Mesendoderm (in vitro differentiated cells): ENCODE measurements at regions not wholly inside any gene's neighbourhood (a gene's known extent, or its start where the extent isn't known, plus 50 kb on each side); places are given as distances from the start of the nearest gene placed in this dataset.
"Not testable (repeated sequence)": the region's sequence is repeated elsewhere in the genome, so short reads cannot be mapped to it uniquely, and the experiment has no call there.

ENCODE experiments used
- DNase-seq: peaks from one replicate; pipeline ENCODE4 v3.0.0; 2013
- H2AK5ac ChIP-seq: 2 replicates; pipeline ENCODE4 v1.6.1; 2013; ENCODE audit warnings: low read length, inconsistent platforms
- H2BK120ac ChIP-seq: 2 replicates; pipeline ENCODE4 v1.6.1; 2013; ENCODE audit warnings: low read depth, mild to moderate bottlenecking, low read length, moderate library complexity, mixed read lengths
- H2BK15ac ChIP-seq: replicated peaks from 2 replicates; pipeline ENCODE4 v1.6.1; 2013; ENCODE audit warnings: low read depth, mild to moderate bottlenecking, moderate library complexity
- H2BK5ac ChIP-seq: 2 replicates; pipeline ENCODE4 v1.6.1; 2013; ENCODE audit warnings: low read length, inconsistent platforms
- H3K18ac ChIP-seq: 2 replicates; pipeline ENCODE4 v1.6.1; 2013; ENCODE audit warnings: mild to moderate bottlenecking, low read length, mixed read lengths
- H3K23ac ChIP-seq: one replicate; pipeline ENCODE4 v1.6.1; 2013; ENCODE audit warnings: low read length
- H3K27ac ChIP-seq: 2 replicates; pipeline ENCODE4 v1.5.1; 2013; ENCODE audit warnings: low read depth, mild to moderate bottlenecking, inconsistent platforms, low read length, moderate library complexity
- H3K27me3 ChIP-seq: 2 replicates; pipeline ENCODE4 v1.6.1; 2013; ENCODE audit warnings: low read length, control low read depth, mild to moderate bottlenecking, inconsistent platforms; ENCODE audit not compliant: insufficient read depth, poor library complexity
- H3K36me3 ChIP-seq: 2 replicates; pipeline ENCODE4 v1.6.1; 2013; ENCODE audit warnings: low read length, inconsistent platforms; ENCODE audit not compliant: control insufficient read depth, insufficient read depth
- H3K4ac ChIP-seq: one replicate; pipeline ENCODE4 v1.6.1; 2013; ENCODE audit warnings: low read depth, mild to moderate bottlenecking, low read length, moderate library complexity
- H3K4me1 ChIP-seq: 2 replicates; pipeline ENCODE4 v1.6.1; 2013; ENCODE audit warnings: low read depth, low read length, inconsistent platforms; ENCODE audit not compliant: control insufficient read depth
- H3K4me2 ChIP-seq: 2 replicates; pipeline ENCODE4 v1.6.1; 2013; ENCODE audit warnings: low read length
- H3K4me3 ChIP-seq: 2 replicates; pipeline ENCODE4 v1.5.1; 2013; ENCODE audit warnings: mild to moderate bottlenecking, low read length
- H3K56ac ChIP-seq: one replicate; pipeline ENCODE4 v1.6.1; 2013; ENCODE audit warnings: low read length
- H3K79me1 ChIP-seq: 2 replicates; pipeline ENCODE4 v1.6.1; 2013; ENCODE audit warnings: low read length, inconsistent platforms
- H3K79me2 ChIP-seq: 2 replicates; pipeline ENCODE4 v1.6.1; 2013; ENCODE audit warnings: mild to moderate bottlenecking, low read length; ENCODE audit not compliant: control insufficient read depth, insufficient read depth
- H3K9ac ChIP-seq: 2 replicates; pipeline ENCODE4 v1.6.1; 2013; ENCODE audit warnings: low read length, inconsistent platforms
- H4K5ac ChIP-seq: one replicate; pipeline ENCODE4 v1.6.1; 2013; ENCODE audit warnings: low read length
- H4K8ac ChIP-seq: one replicate; pipeline ENCODE4 v1.6.1; 2013; ENCODE audit warnings: low read depth, mild to moderate bottlenecking, control low read depth, low read length, moderate library complexity
- WGBS: extraction: QIAGEN DNeasy Blood & Tissue Kit; methylation state at CpG from one replicate; pipeline ENCODE4 v1.1.7; 2013; ENCODE audit warnings: low lambda C conversion rate, missing lambda C conversion rate; ENCODE audit not compliant: insufficient coverage; ENCODE audit errors: extremely low coverage; 5-methylcytosine and 5-hydroxymethylcytosine counted together

DNA sequence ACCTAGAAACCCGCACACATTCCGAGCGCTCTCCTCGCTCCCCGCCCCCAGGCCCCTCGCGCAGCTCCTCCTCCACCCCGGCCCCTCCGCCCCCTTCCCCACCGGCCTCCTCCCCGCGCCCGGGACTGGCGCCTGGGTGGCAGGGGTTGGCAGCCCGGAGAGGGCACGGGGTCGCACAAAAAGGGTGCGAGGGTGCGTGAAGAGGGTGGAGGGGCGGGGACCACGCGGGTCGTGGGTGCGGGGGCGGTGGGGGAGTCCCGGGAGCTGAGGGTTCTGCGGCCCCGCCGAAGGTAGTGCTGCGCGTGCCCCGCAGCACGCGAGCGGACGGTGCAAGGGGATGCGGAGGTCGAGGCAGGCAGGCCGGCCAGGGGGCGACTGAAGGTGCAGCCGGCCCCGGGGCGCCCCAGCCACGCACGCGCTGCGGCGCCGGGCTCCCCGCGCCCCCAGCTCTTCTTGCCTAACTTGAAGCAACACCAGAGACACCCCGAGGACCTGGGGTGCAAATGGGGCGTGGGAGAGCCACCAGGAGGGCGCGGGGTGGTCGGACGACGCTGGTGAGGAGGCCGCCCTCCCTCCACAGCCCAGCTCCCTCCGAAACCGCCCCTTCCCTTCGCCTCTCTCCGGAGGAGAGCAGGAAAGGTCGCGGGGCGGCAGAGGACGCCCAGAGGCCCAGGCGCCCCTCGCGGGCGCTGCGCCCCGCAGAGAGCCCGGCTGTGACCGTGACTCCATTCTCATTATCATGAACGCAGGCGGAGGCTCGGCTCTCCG lies 174.7 kb downstream of the ATP6V0E2 start:
- not testable (repeated sequence) for H3K36me3 ChIP-seq, H3K27me3 ChIP-seq, H3K79me2 ChIP-seq, H3K23ac ChIP-seq, H3K4ac ChIP-seq, H2BK5ac ChIP-seq, H2AK5ac ChIP-seq, H2BK120ac ChIP-seq, H3K79me1 ChIP-seq, H3K4me3 ChIP-seq, H2BK15ac ChIP-seq, H4K8ac ChIP-seq, H3K27ac ChIP-seq, H3K4me2 ChIP-seq, H4K5ac ChIP-seq, H3K18ac ChIP-seq, H3K4me1 ChIP-seq
- H3K9ac ChIP-seq = peak overlapping the region; percentile 3
- H3K56ac ChIP-seq = peak overlapping the region; percentile 8
- WGBS = no CpG with 5 or more reads among the region's 79 CpGs
- DNase-seq = peak; percentile 54

DNA sequence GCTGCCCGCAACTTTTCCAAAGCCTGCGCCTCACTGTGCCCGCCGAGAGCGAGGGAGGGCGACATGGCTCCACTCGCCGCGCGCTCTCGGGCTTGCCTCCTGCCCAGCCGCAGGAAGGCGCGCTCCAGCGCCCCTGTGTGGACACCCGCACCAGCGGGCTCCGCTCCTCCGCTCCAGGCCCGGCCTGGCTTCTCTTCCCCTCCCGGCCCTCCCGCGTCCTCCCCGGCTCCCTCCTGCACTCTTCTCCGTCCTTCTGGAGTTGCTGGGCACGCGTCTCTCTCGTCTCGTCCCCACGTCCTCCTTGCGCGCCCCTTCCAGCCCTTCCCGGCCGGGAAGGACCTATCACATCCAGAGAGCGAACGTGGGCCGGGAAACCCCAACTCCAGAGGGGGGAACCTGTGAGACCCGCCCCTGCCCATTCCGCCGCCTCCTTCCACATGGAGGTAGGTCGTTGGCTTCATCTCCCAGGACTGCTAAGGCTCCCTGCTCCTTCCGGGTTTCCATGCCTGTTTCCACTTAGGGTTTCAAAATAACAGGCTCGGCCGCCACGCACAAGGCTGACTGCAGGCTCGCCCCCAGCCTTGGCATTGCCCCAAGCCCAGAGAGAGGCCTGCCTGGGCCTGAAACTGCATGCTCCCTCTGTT lies 175.4 kb downstream of the ATP6V0E2 start:
- H3K23ac ChIP-seq, H3K79me1 ChIP-seq, H3K4ac ChIP-seq, H3K27me3 ChIP-seq, H3K27ac ChIP-seq, H2BK15ac ChIP-seq, H2BK5ac ChIP-seq, H4K8ac ChIP-seq, H3K4me1 ChIP-seq, H3K36me3 ChIP-seq, H3K18ac ChIP-seq, H2BK120ac ChIP-seq, H4K5ac ChIP-seq, H3K79me2 ChIP-seq, H3K4me3 ChIP-seq, H2AK5ac ChIP-seq: not testable (repeated sequence)
- no CpG with 5 or more reads among the region's 46 CpGs for WGBS
- H3K56ac ChIP-seq = peak overlapping the region; percentile 82
- H3K4me2 ChIP-seq = peak overlapping the region; percentile 23
- H3K9ac ChIP-seq = peak overlapping the region; percentile 53
- DNase-seq = peak; percentile 68

DNA sequence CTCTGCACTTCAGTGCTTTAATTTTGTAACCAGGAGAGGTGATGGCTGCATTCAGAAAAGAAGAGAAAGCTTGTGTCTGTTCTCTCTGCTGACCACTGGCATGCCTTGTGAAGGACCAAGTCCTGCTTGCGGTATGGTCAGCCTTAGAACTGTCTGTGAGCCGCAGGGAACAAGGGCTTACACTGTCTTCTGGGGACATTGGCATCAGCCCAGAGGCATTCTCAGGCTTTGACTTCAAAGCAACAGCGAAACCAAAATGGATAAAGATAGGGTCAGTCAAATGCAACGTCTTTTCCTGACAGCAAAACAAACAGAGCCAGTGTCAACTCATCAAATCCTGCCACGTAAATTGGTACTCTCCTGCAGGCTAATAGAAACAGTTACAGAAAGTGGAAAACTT lies 179.6 kb downstream of the ATP6V0E2 start:
- H3K9ac ChIP-seq, H3K4me2 ChIP-seq, H3K4ac ChIP-seq, H3K18ac ChIP-seq, DNase-seq, H3K36me3 ChIP-seq, H3K27me3 ChIP-seq, H4K8ac ChIP-seq, H2BK120ac ChIP-seq, H3K4me1 ChIP-seq, H3K23ac ChIP-seq, H3K4me3 ChIP-seq, H3K79me2 ChIP-seq, H2AK5ac ChIP-seq, H3K27ac ChIP-seq, H2BK15ac ChIP-seq, H4K5ac ChIP-seq, H2BK5ac ChIP-seq, H3K79me1 ChIP-seq, H3K56ac ChIP-seq: not testable (repeated sequence)
- WGBS = no CpG with 5 or more reads among the region's 5 CpGs

DNA sequence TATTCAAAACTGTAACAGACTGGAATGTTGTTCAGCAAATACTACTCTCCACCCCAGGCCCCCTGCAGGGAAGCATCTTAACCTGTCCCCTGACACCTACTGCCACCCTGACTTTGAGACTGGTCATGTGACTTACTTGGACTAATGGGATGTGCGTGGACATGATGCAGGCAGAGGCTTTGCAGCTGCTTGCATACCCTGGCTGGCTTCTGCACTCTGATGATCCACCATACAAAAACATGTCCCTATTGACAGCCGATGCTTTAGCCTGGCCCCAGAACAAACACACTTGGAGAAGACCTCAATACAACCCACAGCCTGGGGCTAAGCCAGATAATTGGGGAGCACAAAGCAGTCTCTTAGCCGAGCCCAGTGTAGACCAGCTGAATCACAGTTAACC lies 180.5 kb downstream of the ATP6V0E2 start:
- H3K27me3 ChIP-seq, H3K9ac ChIP-seq, H3K4me3 ChIP-seq, H2BK15ac ChIP-seq, H3K56ac ChIP-seq, H3K18ac ChIP-seq, H4K5ac ChIP-seq, H2BK5ac ChIP-seq, H3K4ac ChIP-seq, H2BK120ac ChIP-seq, H3K79me1 ChIP-seq, H4K8ac ChIP-seq, H3K4me1 ChIP-seq, H2AK5ac ChIP-seq, DNase-seq, H3K23ac ChIP-seq, H3K4me2 ChIP-seq, H3K79me2 ChIP-seq, H3K36me3 ChIP-seq, H3K27ac ChIP-seq: not testable (repeated sequence)
- WGBS = no CpG with 5 or more reads among the region's 3 CpGs

DNA sequence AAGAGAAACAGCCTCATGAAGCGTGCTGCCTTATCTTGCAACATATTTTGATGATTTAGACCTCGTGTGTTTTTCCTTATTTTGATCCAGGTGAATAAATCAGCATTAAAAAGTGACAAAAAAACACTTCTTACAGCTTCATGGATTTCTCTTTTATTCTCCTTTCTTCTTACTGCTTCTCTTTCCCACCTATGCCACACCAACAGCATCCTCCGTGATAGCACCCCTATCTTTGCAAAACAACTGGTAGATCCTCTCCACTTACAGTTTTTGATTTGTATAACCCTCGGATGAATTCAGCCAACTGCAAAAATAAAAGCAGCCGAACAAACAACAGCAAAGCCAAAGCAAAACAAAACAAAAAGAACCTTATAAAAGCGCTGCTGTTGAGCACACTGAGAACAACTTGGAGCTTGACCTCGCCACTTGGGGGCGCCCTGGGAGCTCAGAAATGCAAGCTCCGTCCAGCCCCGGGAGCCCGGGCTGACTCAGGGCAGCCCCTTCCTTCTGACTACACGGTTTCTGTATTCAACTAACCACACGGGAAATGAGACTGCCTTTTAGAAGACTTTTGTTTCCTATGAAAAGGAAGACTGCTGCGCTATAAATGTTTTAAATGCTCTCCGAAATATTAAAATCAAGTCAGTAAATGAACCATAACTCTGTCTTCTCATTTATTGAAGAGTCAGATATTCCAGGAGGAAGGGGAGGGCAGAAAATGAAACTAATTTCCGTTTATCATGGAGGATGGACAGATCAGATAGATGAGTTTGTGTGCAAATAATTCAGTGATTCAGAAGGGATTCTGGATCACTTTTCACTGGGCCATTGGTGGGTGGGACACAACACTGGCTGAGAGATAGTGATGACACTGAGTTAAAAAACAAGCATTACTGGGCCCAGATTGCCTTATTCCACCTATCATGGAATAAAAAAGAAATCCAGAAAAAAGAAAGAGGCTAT lies 186.8 kb downstream of the ATP6V0E2 start:
- H2AK5ac ChIP-seq, H2BK15ac ChIP-seq, H3K36me3 ChIP-seq, H2BK120ac ChIP-seq, H3K4me3 ChIP-seq, H3K4me1 ChIP-seq, H4K5ac ChIP-seq, H3K79me1 ChIP-seq, H3K4me2 ChIP-seq, H3K18ac ChIP-seq, H2BK5ac ChIP-seq, H3K27me3 ChIP-seq, H3K56ac ChIP-seq, H3K79me2 ChIP-seq, H3K9ac ChIP-seq, DNase-seq, H3K23ac ChIP-seq, H4K8ac ChIP-seq, H3K4ac ChIP-seq, H3K27ac ChIP-seq: not testable (repeated sequence)
- WGBS = no CpG with 5 or more reads among the region's 16 CpGs
